Keratinocyte (primary cell): ENCODE measurements at regions not wholly inside any gene's neighbourhood (a gene's known extent, or its start where the extent isn't known, plus 50 kb on each side); places are given as distances from the start of the nearest gene placed in this dataset.

Experiments
- CTCF ChIP-seq, 3 experiments: IDR thresholded peaks in 1 of 3; conservative IDR thresholded peaks in 1 of 3; optimal IDR thresholded peaks in 1 of 3; 2 replicates in 2 of 3; 3 replicates in 1 of 3; pipeline versions ENCODE3 to v1.5.1; 2011; ENCODE audit warnings: low read length in 3 of 3, mild to moderate bottlenecking in 3 of 3, moderate library complexity in 2 of 3, control low read depth in 1 of 3, inconsistent platforms in 1 of 3; ENCODE audit not compliant: insufficient read depth in 2 of 3; ENCODE audit errors: extremely low read depth in 1 of 3
- EZH2 ChIP-seq: IDR thresholded peaks from one replicate; pipeline ENCODE4 v1.6.1; 2012; ENCODE audit warnings: inconsistent platforms, mild to moderate bottlenecking, low read length, moderate library complexity

GRCh38 chr6:133190912-133191311 lies 50.2 kb upstream of the EYA4 start:
- no peak for TF ChIP-seq CTCF (optimal IDR thresholded peaks at IDR 0.05 in 1 of 3, IDR thresholded peaks at IDR 0.05 in 1 of 3, conservative IDR thresholded peaks at IDR 0.05 in 1 of 3; ENCODE audit: extremely low read depth in 1 of 3, insufficient read depth in 2 of 3, low read length in 3 of 3)
- TF ChIP-seq EZH2, result no peak
